Right forelimb (tissue), 1 donor: ENCODE measurements at regions not wholly inside any gene's neighbourhood (a gene's known extent, or its start where the extent isn't known, plus 50 kb on each side); places are given as distances from the start of the nearest gene placed in this dataset.

Experiments used
- DNase-seq: peaks from one replicate; pipeline ENCODE4 v3.0.0-alpha.2; 2018

DNA sequence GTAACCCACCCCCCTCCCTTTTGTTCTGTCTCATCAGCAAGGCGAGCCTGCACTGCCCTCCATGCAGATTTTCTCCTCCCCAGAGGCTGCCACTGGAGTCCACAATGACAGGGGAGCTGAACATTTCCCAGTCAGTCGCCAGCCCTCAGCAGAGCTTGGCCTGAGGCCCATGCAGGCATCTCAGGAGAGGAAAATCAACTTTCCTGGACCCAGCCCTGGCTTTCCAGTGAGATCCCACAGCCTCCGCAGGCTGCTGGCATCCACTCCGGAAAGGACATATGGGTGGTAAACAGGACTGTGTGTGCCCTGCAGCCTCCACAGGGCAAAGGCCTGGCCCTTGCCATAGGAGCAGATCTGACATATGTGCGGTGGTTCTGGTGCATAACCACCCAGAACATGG is 253.8 kb downstream of the TNS1 start:
- no peak for DNase-seq

GRCh38 chr2:217746808-217747207 is 256.0 kb downstream of the TNS1 start:
- no peak for DNase-seq

DNA sequence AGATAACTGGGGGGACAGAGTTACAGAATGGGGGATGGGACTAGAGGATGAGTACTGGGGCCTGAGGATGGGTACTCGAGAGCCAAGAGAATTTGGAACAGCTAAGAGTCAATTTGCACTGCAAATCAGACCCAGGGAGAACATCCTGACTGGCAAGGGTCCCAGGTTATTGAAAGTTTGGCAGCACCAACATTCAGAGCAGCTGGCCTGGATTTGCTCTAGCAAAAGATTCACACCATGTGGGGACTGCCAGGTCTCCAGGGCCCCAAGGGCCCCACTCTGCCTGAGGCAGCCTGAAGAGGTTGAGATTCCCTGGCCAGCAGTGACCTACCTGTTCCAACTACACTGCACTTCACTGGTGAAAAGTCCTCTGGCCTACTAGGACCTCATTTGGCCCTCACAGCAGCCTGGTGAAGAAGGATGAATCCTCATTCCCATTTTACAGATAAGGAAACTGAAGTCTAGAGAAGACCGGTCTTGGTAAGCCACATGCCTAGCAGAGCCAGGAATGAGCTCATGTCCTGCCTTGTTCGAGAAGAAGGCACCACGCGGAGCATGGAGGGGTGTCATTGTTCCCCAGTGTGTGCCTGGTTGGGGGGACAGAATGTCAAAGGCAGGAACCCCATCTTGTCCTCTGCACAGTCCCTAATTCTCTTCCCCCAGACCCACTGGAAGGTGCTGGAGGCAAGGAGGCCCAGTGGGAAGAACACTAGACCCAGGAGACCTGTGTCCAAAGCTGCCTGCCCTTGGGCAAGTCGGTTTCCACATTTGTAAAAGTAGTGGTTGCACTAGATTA is 258.6 kb downstream of the TNS1 start:
- DNase-seq = peak; percentile 61

- peak; percentile 37 for DNase-seq
These were observed 259.4 kb downstream of the TNS1 start for GRCh38 chr2:217743407-217743806.

DNA sequence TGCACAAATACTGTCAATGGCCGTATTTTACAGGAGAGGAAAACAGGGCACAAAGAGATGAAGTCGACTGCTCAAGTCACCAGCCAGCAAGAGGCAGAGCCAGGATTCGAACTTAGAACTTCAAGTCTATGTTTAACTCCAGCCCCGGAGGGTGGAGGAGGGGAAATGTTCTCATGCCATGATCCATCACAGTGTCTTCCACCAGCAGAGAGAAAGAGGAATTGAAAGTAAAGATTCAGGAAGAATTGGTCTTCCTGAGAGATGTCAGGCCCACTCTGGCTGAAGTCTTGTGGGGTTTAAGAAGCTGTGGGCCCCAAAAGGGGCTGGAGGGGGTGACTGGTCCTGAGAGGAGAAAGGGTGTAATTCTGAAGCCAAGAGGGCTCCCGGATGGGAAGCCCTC is 260.0 kb downstream of the TNS1 start:
- DNase-seq = peak; percentile 46

GRCh38 chr2:217742276-217742675 is 260.5 kb downstream of the TNS1 start:
- peak; percentile 22 for DNase-seq

DNA sequence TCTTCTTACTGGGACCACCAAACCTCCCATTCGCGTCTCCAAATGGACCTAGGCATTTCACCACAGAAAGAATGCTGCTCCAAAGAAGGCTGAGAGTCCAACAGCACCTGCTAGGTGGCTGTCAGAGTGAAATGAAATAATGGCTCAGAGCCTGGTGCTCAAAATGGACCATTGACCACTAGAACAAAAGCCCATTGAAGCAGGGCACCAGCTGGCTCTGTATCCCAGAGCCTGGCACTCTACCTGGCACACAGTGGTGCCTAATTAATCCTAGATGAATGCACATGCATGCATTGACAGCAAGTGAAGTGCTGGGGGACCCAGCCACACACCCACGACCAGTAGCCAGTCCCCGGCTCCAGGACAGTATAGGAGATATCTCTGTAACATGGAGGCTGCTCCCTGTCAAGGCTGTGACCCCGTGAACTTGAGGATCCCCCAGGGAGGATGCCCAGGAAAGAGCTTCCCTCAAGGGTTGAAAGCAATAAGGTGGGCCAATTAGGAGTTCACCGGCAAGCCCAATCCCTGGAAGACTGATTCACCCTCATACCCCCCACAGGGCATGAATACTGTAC is 261.3 kb downstream of the TNS1 start:
- DNase-seq = peak; percentile 34

GRCh38 chr2:217740756-217741155 is 262.0 kb downstream of the TNS1 start:
- peak; percentile 45 for DNase-seq

DNA sequence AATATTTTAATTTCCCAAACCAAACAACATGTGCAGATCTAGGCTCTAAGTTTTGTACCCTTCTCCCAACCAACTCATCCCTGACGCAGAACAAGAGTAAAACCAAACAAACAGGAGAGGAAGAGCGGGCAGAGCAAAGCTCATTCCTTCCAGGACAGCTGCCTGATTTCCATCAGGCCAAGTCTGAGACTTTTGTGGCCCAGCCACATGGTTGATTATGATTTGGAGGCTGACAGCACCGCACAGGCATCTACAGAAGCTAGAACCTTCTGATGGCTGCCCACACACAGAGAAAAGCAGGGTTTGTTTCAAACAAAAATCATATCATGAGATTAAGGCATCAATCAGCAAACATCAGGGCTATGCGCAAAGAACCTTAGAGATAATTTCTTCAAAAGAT is 262.6 kb downstream of the TNS1 start:
- DNase-seq = peak; percentile 51

DNA sequence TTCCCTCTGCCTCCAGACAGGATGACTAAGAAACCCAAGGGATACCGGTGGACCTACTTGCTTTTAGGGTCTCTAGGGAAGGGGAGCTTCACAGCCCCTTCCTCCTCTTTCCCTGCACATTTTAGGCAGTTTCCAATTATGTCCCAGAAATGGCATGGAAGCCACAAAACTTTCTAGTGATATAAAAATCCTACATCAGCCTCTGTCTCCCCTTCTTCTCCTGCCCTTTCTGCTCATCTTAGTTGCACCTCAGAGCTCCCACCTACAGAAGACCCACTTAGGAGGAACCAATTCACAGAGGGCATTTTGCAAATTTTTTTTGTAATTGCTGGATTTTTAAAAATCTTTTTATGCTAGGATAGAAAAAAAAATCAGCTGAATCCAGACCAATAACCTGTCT is 263.1 kb downstream of the TNS1 start:
- DNase-seq = no peak

DNA sequence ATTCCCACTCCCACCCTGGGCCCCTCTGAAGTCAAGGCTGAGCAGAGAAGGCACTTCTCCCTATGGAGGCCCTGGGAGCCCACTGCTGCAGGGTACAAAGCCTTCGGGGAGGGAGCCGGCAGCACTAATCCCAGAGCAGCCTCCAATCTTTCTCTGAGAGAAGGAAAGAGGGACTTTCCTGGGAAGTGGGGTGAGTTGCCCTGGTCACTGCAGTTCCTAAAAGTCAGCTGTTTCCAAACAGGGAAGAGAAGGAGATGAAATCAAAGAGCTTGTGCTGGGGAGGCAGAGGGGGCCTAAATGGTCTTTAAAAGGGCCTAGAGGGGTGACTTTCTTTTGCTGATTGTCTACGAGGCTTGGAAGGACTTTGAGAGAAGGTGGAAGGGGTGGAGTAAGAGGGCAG is 264.7 kb downstream of the TNS1 start:
- peak; percentile 11 for DNase-seq

GRCh38 chr2:217736776-217737550 is 265.8 kb downstream of the TNS1 start:
- peak; percentile 19 for DNase-seq

GRCh38 chr2:217735899-217736298 is 266.9 kb downstream of the TNS1 start:
- DNase-seq = peak; percentile 41

GRCh38 chr2:217735034-217735433 is 267.8 kb downstream of the TNS1 start:
- peak; percentile 9 for DNase-seq

DNA sequence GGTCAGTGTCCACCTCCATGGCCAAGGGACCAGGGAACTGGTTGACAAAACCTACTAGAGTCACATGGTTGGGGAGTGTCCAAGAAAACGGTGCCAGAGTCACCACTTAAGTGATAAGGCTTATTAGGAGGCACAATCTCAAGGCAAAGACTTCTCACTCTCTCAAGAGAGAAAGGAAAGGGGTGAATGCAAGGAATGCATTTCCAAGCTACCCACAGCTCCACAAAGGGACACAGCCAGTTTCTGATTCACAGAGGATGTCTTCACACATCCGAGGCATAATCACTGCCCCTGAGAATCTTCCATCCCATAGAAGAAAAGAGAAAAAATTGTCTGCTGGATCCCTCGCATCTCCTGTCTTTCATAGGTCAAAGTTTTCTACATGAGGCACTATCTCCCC is 269.3 kb downstream of the TNS1 start:
- DNase-seq = no peak

- DNase-seq = peak; percentile 59
These were observed 269.8 kb downstream of the TNS1 start for GRCh38 chr2:217732992-217733391.

GRCh38 chr2:217731805-217732204 is 271.0 kb downstream of the TNS1 start:
- peak; percentile 45 for DNase-seq

GRCh38 chr2:217729421-217730053 is 273.3 kb downstream of the TNS1 start:
- peak; percentile 81 for DNase-seq

GRCh38 chr2:217727801-217728200 is 275.0 kb downstream of the TNS1 start:
- no peak for DNase-seq

DNA sequence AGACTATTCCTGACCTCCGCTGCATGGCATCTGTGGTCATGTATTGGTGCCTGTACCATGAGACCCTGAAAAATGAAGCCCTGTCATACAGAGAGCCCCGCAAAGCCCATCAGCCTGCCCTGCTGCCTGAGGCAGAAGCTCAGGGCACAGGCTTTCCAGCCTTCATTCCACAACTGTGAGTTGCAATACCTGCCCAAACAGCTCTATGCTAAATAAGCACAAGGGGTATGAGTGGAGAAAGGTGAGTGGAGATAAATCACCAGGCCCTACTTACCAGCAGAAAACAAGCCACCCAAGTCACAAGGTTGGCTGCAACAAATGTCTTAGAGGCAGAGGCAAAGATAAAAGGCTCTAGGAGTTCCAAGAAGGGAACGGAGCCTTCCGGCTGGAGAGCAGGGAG is 277.4 kb downstream of the TNS1 start:
- no peak for DNase-seq

GRCh38 chr2:217724471-217724870 is 278.3 kb downstream of the TNS1 start:
- DNase-seq = peak; percentile 11

GRCh38 chr2:217723981-217724380 is 278.8 kb downstream of the TNS1 start:
- peak; percentile 30 for DNase-seq

DNA sequence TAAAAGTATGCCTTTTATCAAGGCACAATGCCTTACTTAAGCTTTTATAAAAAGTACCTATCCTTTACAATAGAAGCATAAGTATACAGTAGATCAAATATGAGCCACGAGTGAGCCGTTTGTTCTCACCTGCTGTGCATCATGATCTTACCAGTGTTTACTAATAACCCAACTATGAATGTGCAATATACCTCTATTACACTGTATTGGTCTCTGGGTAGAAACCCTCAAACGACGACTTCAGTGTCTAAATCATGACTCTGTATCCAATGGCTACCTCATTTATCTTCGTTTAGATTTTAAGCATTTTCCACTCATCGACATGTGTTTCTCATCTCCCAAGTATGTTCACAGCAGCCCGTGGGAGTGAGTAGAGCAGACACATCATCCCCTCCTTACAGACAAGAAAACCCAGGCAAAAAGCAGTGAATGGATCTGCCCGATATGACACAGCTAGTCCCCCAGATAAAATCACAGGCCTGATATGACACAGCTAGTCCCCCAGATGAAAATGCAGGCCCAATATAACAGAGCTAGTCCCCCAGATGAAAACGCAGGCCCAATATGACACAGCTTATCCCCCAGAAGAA is 279.8 kb downstream of the TNS1 start:
- peak; percentile 41 for DNase-seq
